Mesenchymal stem cell (in vitro differentiated cells and primary cell): ENCODE measurements at regions not wholly inside any gene's neighbourhood (a gene's known extent, or its start where the extent isn't known, plus 50 kb on each side); places are given as distances from the start of the nearest gene placed in this dataset.

Source experiments
- DNase-seq: peaks from one replicate; pipeline ENCODE4 v3.0.0-alpha.2; 2013
- H2AFZ ChIP-seq: one replicate; pipeline ENCODE4 v1.6.1; 2013; ENCODE audit warnings: low read depth, mild to moderate bottlenecking, control low read depth, inconsistent platforms, low read length, moderate library complexity
- H2AK5ac ChIP-seq: 2 replicates; pipeline ENCODE4 v1.6.1; 2013; ENCODE audit warnings: low read length, moderate library complexity, mild to moderate bottlenecking, inconsistent platforms; ENCODE audit not compliant: severe bottlenecking
- H2BK120ac ChIP-seq: one replicate; pipeline ENCODE4 v1.6.1; 2013; ENCODE audit warnings: low read depth, mild to moderate bottlenecking, inconsistent platforms, low read length, moderate library complexity
- H2BK12ac ChIP-seq, 2 experiments: one replicate each; pipeline ENCODE4 v1.6.1; 2013; ENCODE audit warnings: inconsistent platforms in 2 of 2, low read length in 2 of 2, mild to moderate bottlenecking in 2 of 2, moderate library complexity in 2 of 2, control low read depth in 1 of 2
- H2BK15ac ChIP-seq: one replicate; pipeline ENCODE4 v1.6.1; 2013; ENCODE audit warnings: mild to moderate bottlenecking, low read depth, inconsistent platforms; ENCODE audit not compliant: poor library complexity, severe bottlenecking
- H2BK5ac ChIP-seq: 2 replicates; pipeline ENCODE4 v1.6.1; 2013; ENCODE audit warnings: low read depth, mild to moderate bottlenecking, low read length, control low read depth, inconsistent platforms; ENCODE audit not compliant: poor library complexity, severe bottlenecking
- H3K14ac ChIP-seq, 2 experiments: one replicate each; pipeline ENCODE4 v1.6.1; 2013; ENCODE audit warnings: inconsistent platforms in 2 of 2, low read length in 2 of 2, control low read depth in 1 of 2, mild to moderate bottlenecking in 1 of 2, moderate library complexity in 1 of 2
- H3K18ac ChIP-seq, 2 experiments: one replicate each; pipeline ENCODE4 v1.6.1; 2013; ENCODE audit warnings: inconsistent platforms in 2 of 2, low read length in 2 of 2, control low read depth in 1 of 2, low read depth in 1 of 2, mild to moderate bottlenecking in 1 of 2
- H3K23ac ChIP-seq, 2 experiments: one replicate each; pipeline ENCODE4 v1.6.1; 2013; ENCODE audit warnings: inconsistent platforms in 2 of 2, low read length in 2 of 2, mild to moderate bottlenecking in 2 of 2, moderate library complexity in 2 of 2, control low read depth in 1 of 2
- H3K27ac ChIP-seq: 2 replicates; pipeline ENCODE4 v1.5.1; 2013; ENCODE audit warnings: mild to moderate bottlenecking, moderate library complexity, low read length, control low read depth, inconsistent platforms; ENCODE audit not compliant: poor library complexity, severe bottlenecking
- H3K27me3 ChIP-seq, 2 experiments: 2 replicates each; pipeline versions ENCODE4 v1.6.1 to v1.7.0; 2013; ENCODE audit warnings: low read length in 2 of 2, mild to moderate bottlenecking in 2 of 2, moderate library complexity in 2 of 2, control low read depth in 1 of 2, inconsistent platforms in 1 of 2; ENCODE audit not compliant: control insufficient read depth in 1 of 2, insufficient read depth in 1 of 2
- H3K36me3 ChIP-seq, 2 experiments: 2 replicates each; pipeline versions ENCODE4 v1.6.1 to v1.7.0; 2013; ENCODE audit warnings: low read length in 2 of 2, control low read depth in 1 of 2, inconsistent platforms in 1 of 2, low read depth in 1 of 2, mild to moderate bottlenecking in 1 of 2; ENCODE audit not compliant: insufficient read depth in 2 of 2, control insufficient read depth in 1 of 2
- H3K4ac ChIP-seq, 2 experiments: one replicate each; pipeline ENCODE4 v1.6.1; 2013; ENCODE audit warnings: inconsistent platforms in 2 of 2, low read length in 2 of 2, mild to moderate bottlenecking in 2 of 2, moderate library complexity in 2 of 2, control low read depth in 1 of 2, low read depth in 1 of 2
- H3K4me1 ChIP-seq: 2 replicates; pipeline ENCODE4 v1.6.1; 2013; ENCODE audit warnings: low read depth, low read length, control low read depth; ENCODE audit not compliant: control insufficient read depth, insufficient read depth
- H3K4me2 ChIP-seq: 2 replicates; pipeline ENCODE4 v1.6.1; 2013; ENCODE audit warnings: low read length, mild to moderate bottlenecking, inconsistent platforms; ENCODE audit not compliant: poor library complexity, severe bottlenecking
- H3K4me3 ChIP-seq, 2 experiments: 2 replicates each; pipeline versions ENCODE4 v1.5.1 to v1.7.0; 2013; ENCODE audit warnings: low read length in 2 of 2, mild to moderate bottlenecking in 2 of 2, control low read depth in 1 of 2, low read depth in 1 of 2; ENCODE audit not compliant: insufficient read depth in 1 of 2
- H3K79me1 ChIP-seq: replicated peaks from 2 replicates; pipeline ENCODE4 v1.6.1; 2013; ENCODE audit warnings: mild to moderate bottlenecking, control low read depth, low read length, inconsistent platforms; ENCODE audit not compliant: poor library complexity, severe bottlenecking
- H3K9ac ChIP-seq: 2 replicates; pipeline ENCODE4 v1.7.0; 2013; ENCODE audit warnings: mild to moderate bottlenecking, low read length, moderate library complexity
- H3K9me3 ChIP-seq: 2 replicates; pipeline ENCODE4 v1.7.0; 2013; ENCODE audit warnings: mild to moderate bottlenecking, low read length; ENCODE audit not compliant: control insufficient read depth
- H4K8ac ChIP-seq: one replicate; pipeline ENCODE4 v1.6.1; 2013; ENCODE audit warnings: inconsistent platforms, mild to moderate bottlenecking, low read length, moderate library complexity
- H4K91ac ChIP-seq: one replicate; pipeline ENCODE4 v1.6.1; 2013; ENCODE audit warnings: mild to moderate bottlenecking, low read length, inconsistent platforms
- WGBS: methylation state at CpG from one replicate; pipeline ENCODE4 v1.1.7; 2013; ENCODE audit warnings: mixed read lengths; 5-methylcytosine and 5-hydroxymethylcytosine counted together

DNA sequence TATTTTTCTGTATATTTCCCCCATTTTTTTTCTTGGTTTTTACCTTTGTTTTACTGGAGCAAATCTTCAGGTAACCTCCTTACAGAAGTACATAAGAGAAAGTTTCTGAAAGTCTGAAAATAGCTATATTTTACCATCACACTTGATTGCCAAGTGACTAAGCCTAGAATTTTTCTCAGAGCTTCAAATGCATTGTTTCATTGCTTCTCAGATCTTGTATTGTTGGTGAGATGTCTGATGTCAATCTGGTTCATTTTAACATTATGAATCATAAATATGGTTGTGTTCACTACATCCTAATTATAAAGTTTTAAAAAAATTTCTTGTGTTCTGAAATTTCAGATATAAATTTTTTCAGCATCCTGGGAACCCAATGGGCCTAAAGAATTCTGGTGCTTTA, 228.2 kb downstream of the AHR start:
- Histone ChIP-seq H3K18ac (no peak overlapping the region), H2BK12ac (no peak overlapping the region), H2AFZ (no peak overlapping the region), H3K79me1 (peaks cover 6% of the 10 kb centered on the region), H3K9ac (no peak overlapping the region), H3K4me3 (no peak overlapping the region), H2AK5ac (no peak overlapping the region), H4K8ac (no peak overlapping the region), H3K36me3 (no peaks in the 10 kb centered on the region), H3K4me2 (no peak overlapping the region), H3K4me1 (peaks cover 2% of the 10 kb centered on the region), H3K27ac (no peak overlapping the region), H2BK120ac (no peak overlapping the region), H2BK15ac (no peak overlapping the region), H3K27me3 (no peaks in the 10 kb centered on the region), H3K4ac (no peak overlapping the region), H2BK5ac (no peak overlapping the region), H3K23ac (no peak overlapping the region), H3K14ac (no peak overlapping the region), H4K91ac (no peak overlapping the region), H3K9me3 (no peaks in the 10 kb centered on the region)
- DNase-seq = no peak

GRCh38 chr7:17528636-17529035, 230.2 kb downstream of the AHR start:
- Histone ChIP-seq H3K36me3 (no peaks in the 10 kb centered on the region), H3K4ac (no peak overlapping the region), H3K9me3 (no peaks in the 10 kb centered on the region), H3K79me1 (peaks cover 9% of the 10 kb centered on the region), H3K4me1 (peaks cover 4% of the 10 kb centered on the region), H2BK5ac (no peak overlapping the region), H2AFZ (no peak overlapping the region), H3K27ac (no peak overlapping the region), H3K14ac (no peak overlapping the region), H3K23ac (no peak overlapping the region), H3K18ac (peak overlapping the region in 1 of 2 experiments; percentile 11), H3K9ac (no peak overlapping the region), H2AK5ac (no peak overlapping the region), H3K4me3 (no peak overlapping the region), H3K27me3 (no peaks in the 10 kb centered on the region), H2BK12ac (no peak overlapping the region), H2BK15ac (no peak overlapping the region), H4K8ac (no peak overlapping the region), H3K4me2 (no peak overlapping the region), H4K91ac (no peak overlapping the region), H2BK120ac (no peak overlapping the region)
- no peak for DNase-seq

GRCh38 chr7:17530244-17530643, 231.8 kb downstream of the AHR start:
- Histone ChIP-seq H3K36me3 (no peaks in the 10 kb centered on the region), H3K23ac (no peak overlapping the region), H2BK120ac (no peak overlapping the region), H3K18ac (peak overlapping the region; percentile 16 to 85), H2BK5ac (no peak overlapping the region), H2AK5ac (no peak overlapping the region), H4K8ac (peak overlapping the region; percentile 52), H2AFZ (no peak overlapping the region), H3K9me3 (no peaks in the 10 kb centered on the region), H3K4me2 (no peak overlapping the region), H4K91ac (no peak overlapping the region), H3K4ac (peak overlapping the region in 1 of 2 experiments; percentile 86), H3K4me1 (peaks cover 2% of the 10 kb centered on the region), H3K79me1 (peaks cover 10% of the 10 kb centered on the region), H3K14ac (no peak overlapping the region), H3K9ac (no peak overlapping the region), H3K4me3 (no peak overlapping the region), H2BK12ac (peak overlapping the region; percentile 29 to 93), H2BK15ac (no peak overlapping the region), H3K27ac (peak overlapping the region; percentile 83), H3K27me3 (no peaks in the 10 kb centered on the region)
- DNase-seq = peak; percentile 82
- 58% methylated on average over 1 of the region's 2 CpGs for WGBS

DNA sequence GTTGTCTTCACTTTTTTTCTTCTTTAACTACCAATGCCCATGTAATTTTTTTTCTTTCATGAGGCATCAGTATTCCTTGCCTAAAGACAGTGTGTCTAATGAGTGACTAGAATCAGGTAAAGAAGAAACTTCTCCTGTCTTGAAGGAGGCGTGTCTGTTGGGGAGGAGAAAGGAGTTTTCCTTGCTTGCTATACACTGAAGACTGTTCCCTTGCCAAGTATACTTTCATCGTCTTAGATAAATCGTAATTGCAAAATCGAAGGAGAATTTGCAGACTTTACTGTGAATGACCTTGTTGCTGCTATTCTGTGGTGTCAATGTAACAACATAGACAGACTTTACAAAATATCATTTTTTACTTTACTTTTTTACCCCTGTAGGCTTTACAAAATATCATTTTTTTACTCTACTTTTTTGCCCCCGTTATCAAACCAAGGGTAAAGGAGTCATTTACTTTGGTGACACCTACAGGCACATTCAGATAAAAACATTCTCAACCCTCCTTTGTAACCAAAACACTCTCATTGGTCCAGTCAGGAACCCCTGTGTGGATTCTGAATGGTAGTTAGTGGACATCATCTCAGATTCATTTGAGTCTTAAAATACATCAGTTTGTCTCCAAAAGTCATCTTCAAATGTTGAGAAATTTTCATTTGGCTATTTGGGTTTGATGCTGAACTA, 232.4 kb downstream of the AHR start:
- Histone ChIP-seq H3K9me3 (no peaks in the 10 kb centered on the region), H3K18ac (peak overlapping the region; percentile 61 to 85), H3K4ac (peak overlapping the region; percentile 9 to 85), H2AK5ac (peak overlapping the region; percentile 31), H3K36me3 (no peaks in the 10 kb centered on the region), H3K4me3 (no peak overlapping the region), H2BK120ac (no peak overlapping the region), H3K4me1 (peaks cover 2% of the 10 kb centered on the region), H4K8ac (no peak overlapping the region), H3K79me1 (peaks cover 9% of the 10 kb centered on the region), H3K4me2 (no peak overlapping the region), H3K23ac (no peak overlapping the region), H3K9ac (no peak overlapping the region), H2BK12ac (peak overlapping the region in 1 of 2 experiments; percentile 85), H4K91ac (no peak overlapping the region), H2AFZ (no peak overlapping the region), H2BK5ac (no peak overlapping the region), H2BK15ac (no peak overlapping the region), H3K14ac (no peak overlapping the region), H3K27ac (peak overlapping the region; percentile 55), H3K27me3 (no peaks in the 10 kb centered on the region)
- DNase-seq = no peak
- WGBS = 63% methylated on average over 2 of the region's 5 CpGs
